Adrenal gland (tissue), 5 donors: ENCODE measurements at regions not wholly inside any gene's neighbourhood (a gene's known extent, or its start where the extent isn't known, plus 50 kb on each side); places are given as distances from the start of the nearest gene placed in this dataset.

Experiments
- CTCF ChIP-seq, 6 experiments: fragments of 450-650 bp in 4 of 6; fragments of 200-600 bp in 2 of 6; sonication (generic) in 1 of 6; IDR thresholded peaks; 1 replicate in 5 of 6; 2 replicates in 1 of 6; pipeline versions ENCODE4 v1.5.1 to v1.8.0; 2016 to 2021; ENCODE audit warnings: antibody characterized with exemption in 6 of 6, mild to moderate bottlenecking in 2 of 6, moderate library complexity in 1 of 6
- POLR2A ChIP-seq, 2 donors: fragments of 450-650 bp; IDR thresholded peaks; one replicate each; pipeline ENCODE4 v1.6.1; 2017; ENCODE audit warnings: antibody characterized with exemption in 2 of 2, mild to moderate bottlenecking in 2 of 2, moderate library complexity in 1 of 2
- donor health status: DM: no; HTN: no; CAD: no.

GRCh38 chr1:108057541-108057940 is 92.6 kb upstream of the VAV3 start:
- TF ChIP-seq CTCF (IDR thresholded peaks at IDR 0.05) (no peak), POLR2A (IDR thresholded peaks at IDR 0.05) (no peak)
